GM23338 (cell line): ENCODE measurements at regions not wholly inside any gene's neighbourhood (a gene's known extent, or its start where the extent isn't known, plus 50 kb on each side); places are given as distances from the start of the nearest gene placed in this dataset.

Experiments used
- ATAC-seq: fragments of 200-7000 bp; cut with Tn5 transposase; 3 replicates; pipeline ENCODE4 v1.9.1; 2020
- DNase-seq: peaks from one replicate; pipeline ENCODE4 v3.0.0-alpha.2; 2015; ENCODE audit warnings: low spot score
- H2AFZ ChIP-seq: fragments of 200-600 bp; sonication (generic); 2 replicates; pipeline ENCODE4 v1.8.0; 2016; ENCODE audit warnings: antibody characterized with exemption, mild to moderate bottlenecking, moderate library complexity
- H3F3A ChIP-seq: fragments of 200-600 bp; sonication (generic); replicated peaks from 2 replicates; pipeline ENCODE4 v1.8.0; 2017; ENCODE audit warnings: antibody characterized with exemption, mixed run types, low read depth
- H3K27ac ChIP-seq: fragments of 200-600 bp; sonication (generic); 2 replicates; pipeline ENCODE4 v1.6.1; 2016; ENCODE audit warnings: low read depth
- H3K27me3 ChIP-seq: fragments of 200-600 bp; sonication (generic); 2 replicates; pipeline ENCODE4 v1.8.0; 2016; ENCODE audit warnings: mild to moderate bottlenecking, mixed run types, moderate library complexity; ENCODE audit not compliant: insufficient read depth
- H3K36me3 ChIP-seq: fragments of 200-600 bp; sonication (generic); 2 replicates; pipeline ENCODE4 v1.8.0; 2016; ENCODE audit warnings: mild to moderate bottlenecking; ENCODE audit not compliant: insufficient read depth
- H3K4me1 ChIP-seq: fragments of 200-600 bp; sonication (generic); 2 replicates; pipeline ENCODE4 v1.8.0; 2016; ENCODE audit warnings: mild to moderate bottlenecking, moderate library complexity; ENCODE audit not compliant: insufficient read depth
- H3K4me2 ChIP-seq: fragments of 200-600 bp; sonication (generic); 2 replicates; pipeline ENCODE4 v1.7.1; 2017; ENCODE audit warnings: mixed run types
- H3K4me3 ChIP-seq: fragments of 200-600 bp; sonication (generic); 2 replicates; pipeline ENCODE4 v1.6.1; 2016; ENCODE audit warnings: mixed run types
- H3K79me2 ChIP-seq: fragments of 200-600 bp; sonication (generic); replicated peaks from 2 replicates; pipeline ENCODE4 v1.8.0; 2017; ENCODE audit warnings: mild to moderate bottlenecking; ENCODE audit not compliant: insufficient read depth
- H3K9me2 ChIP-seq: fragments of 200-600 bp; sonication (generic); 2 replicates; pipeline ENCODE4 v1.8.0; 2017; ENCODE audit not compliant: insufficient read depth
- H4K20me1 ChIP-seq: fragments of 200-600 bp; sonication (generic); replicated peaks from 2 replicates; pipeline ENCODE4 v1.8.0; 2017; ENCODE audit warnings: mild to moderate bottlenecking; ENCODE audit not compliant: insufficient read depth
- H3K27ac Mint-ChIP-seq: 2 replicates; pipeline ENCODE4 v1.8.0; 2020; ENCODE audit warnings: inconsistent platforms, mild to moderate bottlenecking, moderate library complexity, mixed read lengths
- H3K27me3 Mint-ChIP-seq: 3 replicates; pipeline ENCODE4 v1.8.0; 2022; ENCODE audit warnings: low read depth, mild to moderate bottlenecking, moderate library complexity, mixed read lengths, inconsistent platforms; ENCODE audit not compliant: insufficient read depth, poor library complexity
- H3K36me3 Mint-ChIP-seq: 3 replicates; pipeline ENCODE4 v1.8.0; 2021; ENCODE audit warnings: low read depth, mild to moderate bottlenecking, inconsistent platforms, moderate library complexity, mixed read lengths
- H3K4me1 Mint-ChIP-seq: 3 replicates; pipeline ENCODE4 v1.8.0; 2020; ENCODE audit warnings: mild to moderate bottlenecking, inconsistent platforms, mixed read lengths
- H3K4me3 Mint-ChIP-seq: 3 replicates; pipeline ENCODE4 v1.8.0; 2021; ENCODE audit warnings: moderate library complexity, mild to moderate bottlenecking, inconsistent platforms, mixed read lengths
- H3K9me3 Mint-ChIP-seq: 3 replicates; pipeline ENCODE4 v1.8.0; 2020; ENCODE audit warnings: moderate library complexity, mild to moderate bottlenecking, inconsistent platforms, mixed read lengths
- CREB1 ChIP-seq: fragments of 250-450 bp; sonication (Bioruptor Pico); IDR thresholded peaks from 2 replicates; pipeline ENCODE4 v1.5.0; 2020; ENCODE audit warnings: low read depth, mild to moderate bottlenecking, moderate library complexity
- CTCF ChIP-seq, 2 experiments: fragments of 200-600 bp in 1 of 2; sonication (generic) in 1 of 2; conservative IDR thresholded peaks; 2 replicates each; pipeline versions ENCODE4 v1.5.1 to v1.6.1; 2016 to 2017; ENCODE audit warnings: antibody characterized with exemption in 2 of 2, low read depth in 2 of 2, mild to moderate bottlenecking in 2 of 2, moderate library complexity in 1 of 2
- EZH2 ChIP-seq: fragments of 200-600 bp; sonication (generic); IDR thresholded peaks from one replicate; pipeline ENCODE4 v1.8.0; 2017; ENCODE audit warnings: antibody characterized with exemption, mild to moderate bottlenecking, low read depth; ENCODE audit not compliant: unreplicated experiment
- EZH2phosphoT487 ChIP-seq: fragments of 200-600 bp; sonication (generic); IDR thresholded peaks from one replicate; pipeline ENCODE4 v1.8.1; 2018; ENCODE audit warnings: antibody characterized with exemption; ENCODE audit not compliant: unreplicated experiment
- JUNB ChIP-seq: IDR thresholded peaks from one replicate; pipeline ENCODE4 v1.6.1; 2016; ENCODE audit warnings: antibody characterized with exemption; ENCODE audit not compliant: unreplicated experiment
- NANOG ChIP-seq: IDR thresholded peaks from 2 replicates; pipeline ENCODE4 v1.6.1; 2016; ENCODE audit warnings: antibody characterized with exemption, borderline replicate concordance
- POLR2AphosphoS5 ChIP-seq: IDR thresholded peaks from 2 replicates; pipeline ENCODE4 v1.6.1; 2016; ENCODE audit warnings: antibody characterized with exemption, low read depth
- STAT1 ChIP-seq: IDR thresholded peaks from one replicate; pipeline ENCODE4 v1.6.1; 2016; ENCODE audit warnings: antibody characterized with exemption; ENCODE audit not compliant: unreplicated experiment
- ZNF114 ChIP-seq: fragments of 250-450 bp; sonication (Bioruptor Pico); IDR thresholded peaks from 2 replicates; pipeline ENCODE4 v1.5.0; 2020; ENCODE audit warnings: mild to moderate bottlenecking, moderate library complexity
- ZNF331 ChIP-seq: fragments of 250-450 bp; sonication (Bioruptor Pico); IDR thresholded peaks from 2 replicates; pipeline ENCODE4 v1.5.0; 2020; ENCODE audit warnings: low read depth, mild to moderate bottlenecking, moderate library complexity
- TF ChIP-seq, protein P1 (sequence below): fragments of 250-450 bp; sonication (Bioruptor Pico); IDR thresholded peaks from 2 replicates; pipeline ENCODE4 v1.5.0; 2020; ENCODE audit warnings: mild to moderate bottlenecking, moderate library complexity
- TF ChIP-seq, protein P2 (sequence below): IDR thresholded peaks from 2 replicates; pipeline ENCODE4 v1.6.1; 2016; ENCODE audit warnings: antibody characterized with exemption
- TF ChIP-seq, protein P3 (sequence below): IDR thresholded peaks from one replicate; pipeline ENCODE4 v1.6.1; 2018; ENCODE audit warnings: antibody characterized with exemption; ENCODE audit not compliant: unreplicated experiment

DNA sequence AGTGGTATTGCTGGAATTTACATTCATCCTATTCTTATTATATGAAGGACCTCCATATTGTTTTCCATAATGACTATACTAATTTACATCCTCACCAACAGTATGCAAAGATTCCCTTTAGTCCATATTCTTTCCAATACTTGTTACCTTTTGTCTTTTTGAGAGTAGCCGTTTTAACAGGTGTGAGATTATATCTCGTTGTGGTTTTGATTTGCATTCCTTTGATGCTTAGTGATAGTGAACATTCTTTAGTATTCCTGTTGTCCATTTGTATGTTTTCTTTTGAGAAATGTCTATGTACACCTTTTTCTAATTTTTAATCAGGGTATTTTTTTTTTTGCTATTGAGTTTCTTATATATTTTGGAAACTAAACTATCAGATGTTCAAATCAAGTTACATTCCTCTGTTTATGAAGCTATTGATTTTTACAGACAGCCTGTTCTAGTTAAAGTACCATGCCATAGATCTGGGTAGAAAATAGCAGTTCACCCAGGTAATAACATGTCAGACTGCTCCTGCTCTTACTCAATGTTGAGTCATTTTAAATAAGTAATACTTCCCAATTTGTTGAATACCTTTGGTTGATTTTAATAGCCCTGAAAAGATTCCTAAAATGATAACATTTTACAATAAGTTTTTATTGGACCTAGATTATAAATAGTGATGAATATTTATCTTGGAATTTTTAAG, 1108.7 kb downstream of the NCAM2 start:
- no peak overlapping the region for H3K4me2 ChIP-seq
- no peaks in the 10 kb centered on the region for H3K27me3 ChIP-seq
- ATAC-seq (no peak), DNase-seq (no peak)
- TF ChIP-seq CREB1 (CRISPR knock-in tag) (no peak), JUNB (no peak), ZNF331 (CRISPR knock-in tag) (no peak), NANOG (no peak), CTCF (conservative IDR thresholded peaks at IDR 0.05; ENCODE audit: low read depth in 2 of 2) (no peak), EZH2 (no peak), POLR2AphosphoS5 (no peak), ZNF114 (no peak), EZH2phosphoT487 (no peak), STAT1 (no peak)
- TF ChIP-seq, protein P1, sequence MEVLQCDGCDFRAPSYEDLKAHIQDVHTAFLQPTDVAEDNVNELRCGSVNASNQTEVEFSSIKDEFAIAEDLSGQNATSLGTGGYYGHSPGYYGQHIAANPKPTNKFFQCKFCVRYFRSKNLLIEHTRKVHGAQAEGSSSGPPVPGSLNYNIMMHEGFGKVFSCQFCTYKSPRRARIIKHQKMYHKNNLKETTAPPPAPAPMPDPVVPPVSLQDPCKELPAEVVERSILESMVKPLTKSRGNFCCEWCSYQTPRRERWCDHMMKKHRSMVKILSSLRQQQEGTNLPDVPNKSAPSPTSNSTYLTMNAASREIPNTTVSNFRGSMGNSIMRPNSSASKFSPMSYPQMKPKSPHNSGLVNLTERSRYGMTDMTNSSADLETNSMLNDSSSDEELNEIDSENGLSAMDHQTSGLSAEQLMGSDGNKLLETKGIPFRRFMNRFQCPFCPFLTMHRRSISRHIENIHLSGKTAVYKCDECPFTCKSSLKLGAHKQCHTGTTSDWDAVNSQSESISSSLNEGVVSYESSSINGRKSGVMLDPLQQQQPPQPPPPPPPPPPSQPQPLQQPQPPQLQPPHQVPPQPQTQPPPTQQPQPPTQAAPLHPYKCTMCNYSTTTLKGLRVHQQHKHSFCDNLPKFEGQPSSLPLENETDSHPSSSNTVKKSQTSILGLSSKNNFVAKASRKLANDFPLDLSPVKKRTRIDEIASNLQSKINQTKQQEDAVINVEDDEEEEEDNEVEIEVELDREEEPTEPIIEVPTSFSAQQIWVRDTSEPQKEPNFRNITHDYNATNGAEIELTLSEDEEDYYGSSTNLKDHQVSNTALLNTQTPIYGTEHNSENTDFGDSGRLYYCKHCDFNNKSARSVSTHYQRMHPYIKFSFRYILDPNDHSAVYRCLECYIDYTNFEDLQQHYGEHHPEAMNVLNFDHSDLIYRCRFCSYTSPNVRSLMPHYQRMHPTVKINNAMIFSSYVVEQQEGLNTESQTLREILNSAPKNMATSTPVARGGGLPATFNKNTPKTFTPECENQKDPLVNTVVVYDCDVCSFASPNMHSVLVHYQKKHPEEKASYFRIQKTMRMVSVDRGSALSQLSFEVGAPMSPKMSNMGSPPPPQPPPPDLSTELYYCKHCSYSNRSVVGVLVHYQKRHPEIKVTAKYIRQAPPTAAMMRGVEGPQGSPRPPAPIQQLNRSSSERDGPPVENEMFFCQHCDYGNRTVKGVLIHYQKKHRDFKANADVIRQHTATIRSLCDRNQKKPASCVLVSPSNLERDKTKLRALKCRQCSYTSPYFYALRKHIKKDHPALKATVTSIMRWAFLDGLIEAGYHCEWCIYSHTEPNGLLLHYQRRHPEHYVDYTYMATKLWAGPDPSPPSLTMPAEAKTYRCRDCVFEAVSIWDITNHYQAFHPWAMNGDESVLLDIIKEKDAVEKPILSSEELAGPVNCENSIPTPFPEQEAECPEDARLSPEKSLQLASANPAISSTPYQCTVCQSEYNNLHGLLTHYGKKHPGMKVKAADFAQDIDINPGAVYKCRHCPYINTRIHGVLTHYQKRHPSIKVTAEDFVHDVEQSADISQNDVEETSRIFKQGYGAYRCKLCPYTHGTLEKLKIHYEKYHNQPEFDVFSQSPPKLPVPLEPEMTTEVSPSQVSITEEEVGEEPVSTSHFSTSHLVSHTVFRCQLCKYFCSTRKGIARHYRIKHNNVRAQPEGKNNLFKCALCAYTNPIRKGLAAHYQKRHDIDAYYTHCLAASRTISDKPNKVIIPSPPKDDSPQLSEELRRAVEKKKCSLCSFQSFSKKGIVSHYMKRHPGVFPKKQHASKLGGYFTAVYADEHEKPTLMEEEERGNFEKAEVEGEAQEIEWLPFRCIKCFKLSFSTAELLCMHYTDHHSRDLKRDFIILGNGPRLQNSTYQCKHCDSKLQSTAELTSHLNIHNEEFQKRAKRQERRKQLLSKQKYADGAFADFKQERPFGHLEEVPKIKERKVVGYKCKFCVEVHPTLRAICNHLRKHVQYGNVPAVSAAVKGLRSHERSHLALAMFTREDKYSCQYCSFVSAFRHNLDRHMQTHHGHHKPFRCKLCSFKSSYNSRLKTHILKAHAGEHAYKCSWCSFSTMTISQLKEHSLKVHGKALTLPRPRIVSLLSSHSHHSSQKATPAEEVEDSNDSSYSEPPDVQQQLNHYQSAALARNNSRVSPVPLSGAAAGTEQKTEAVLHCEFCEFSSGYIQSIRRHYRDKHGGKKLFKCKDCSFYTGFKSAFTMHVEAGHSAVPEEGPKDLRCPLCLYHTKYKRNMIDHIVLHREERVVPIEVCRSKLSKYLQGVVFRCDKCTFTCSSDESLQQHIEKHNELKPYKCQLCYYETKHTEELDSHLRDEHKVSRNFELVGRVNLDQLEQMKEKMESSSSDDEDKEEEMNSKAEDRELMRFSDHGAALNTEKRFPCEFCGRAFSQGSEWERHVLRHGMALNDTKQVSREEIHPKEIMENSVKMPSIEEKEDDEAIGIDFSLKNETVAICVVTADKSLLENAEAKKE (CRISPR knock-in tag): no peak
- TF ChIP-seq, protein P2, sequence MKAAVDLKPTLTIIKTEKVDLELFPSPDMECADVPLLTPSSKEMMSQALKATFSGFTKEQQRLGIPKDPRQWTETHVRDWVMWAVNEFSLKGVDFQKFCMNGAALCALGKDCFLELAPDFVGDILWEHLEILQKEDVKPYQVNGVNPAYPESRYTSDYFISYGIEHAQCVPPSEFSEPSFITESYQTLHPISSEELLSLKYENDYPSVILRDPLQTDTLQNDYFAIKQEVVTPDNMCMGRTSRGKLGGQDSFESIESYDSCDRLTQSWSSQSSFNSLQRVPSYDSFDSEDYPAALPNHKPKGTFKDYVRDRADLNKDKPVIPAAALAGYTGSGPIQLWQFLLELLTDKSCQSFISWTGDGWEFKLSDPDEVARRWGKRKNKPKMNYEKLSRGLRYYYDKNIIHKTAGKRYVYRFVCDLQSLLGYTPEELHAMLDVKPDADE: no peak
- TF ChIP-seq, protein P3, sequence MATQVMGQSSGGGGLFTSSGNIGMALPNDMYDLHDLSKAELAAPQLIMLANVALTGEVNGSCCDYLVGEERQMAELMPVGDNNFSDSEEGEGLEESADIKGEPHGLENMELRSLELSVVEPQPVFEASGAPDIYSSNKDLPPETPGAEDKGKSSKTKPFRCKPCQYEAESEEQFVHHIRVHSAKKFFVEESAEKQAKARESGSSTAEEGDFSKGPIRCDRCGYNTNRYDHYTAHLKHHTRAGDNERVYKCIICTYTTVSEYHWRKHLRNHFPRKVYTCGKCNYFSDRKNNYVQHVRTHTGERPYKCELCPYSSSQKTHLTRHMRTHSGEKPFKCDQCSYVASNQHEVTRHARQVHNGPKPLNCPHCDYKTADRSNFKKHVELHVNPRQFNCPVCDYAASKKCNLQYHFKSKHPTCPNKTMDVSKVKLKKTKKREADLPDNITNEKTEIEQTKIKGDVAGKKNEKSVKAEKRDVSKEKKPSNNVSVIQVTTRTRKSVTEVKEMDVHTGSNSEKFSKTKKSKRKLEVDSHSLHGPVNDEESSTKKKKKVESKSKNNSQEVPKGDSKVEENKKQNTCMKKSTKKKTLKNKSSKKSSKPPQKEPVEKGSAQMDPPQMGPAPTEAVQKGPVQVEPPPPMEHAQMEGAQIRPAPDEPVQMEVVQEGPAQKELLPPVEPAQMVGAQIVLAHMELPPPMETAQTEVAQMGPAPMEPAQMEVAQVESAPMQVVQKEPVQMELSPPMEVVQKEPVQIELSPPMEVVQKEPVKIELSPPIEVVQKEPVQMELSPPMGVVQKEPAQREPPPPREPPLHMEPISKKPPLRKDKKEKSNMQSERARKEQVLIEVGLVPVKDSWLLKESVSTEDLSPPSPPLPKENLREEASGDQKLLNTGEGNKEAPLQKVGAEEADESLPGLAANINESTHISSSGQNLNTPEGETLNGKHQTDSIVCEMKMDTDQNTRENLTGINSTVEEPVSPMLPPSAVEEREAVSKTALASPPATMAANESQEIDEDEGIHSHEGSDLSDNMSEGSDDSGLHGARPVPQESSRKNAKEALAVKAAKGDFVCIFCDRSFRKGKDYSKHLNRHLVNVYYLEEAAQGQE: no peak
- H3K36me3 ChIP-seq: no peaks in the 10 kb centered on the region
- H3F3A ChIP-seq: no peaks in the 10 kb centered on the region
- no peaks in the 10 kb centered on the region for H3K79me2 ChIP-seq
- H3K4me3 ChIP-seq: no peak overlapping the region
- H3K4me1 ChIP-seq: no peaks in the 10 kb centered on the region
- Mint-ChIP-seq H3K36me3 (peaks cover 2% of the 10 kb centered on the region; the same call in 1 of the 3 replicates), H3K9me3 (peaks cover 4% of the 10 kb centered on the region; the same call in 1 of the 3 replicates), H3K27me3 (no peaks in the 10 kb centered on the region), H3K27ac (no peak overlapping the region), H3K4me1 (no peaks in the 10 kb centered on the region), H3K4me3 (no peak overlapping the region)
- H3K27ac ChIP-seq: no peak overlapping the region
- H3K9me2 ChIP-seq: no peaks in the 10 kb centered on the region
- no peak overlapping the region for H2AFZ ChIP-seq
- H4K20me1 ChIP-seq: no peaks in the 10 kb centered on the region
